ENCODE measurements at regions not wholly inside any gene's neighbourhood (a gene's known extent, or its start where the extent isn't known, plus 50 kb on each side); places are given as distances from the start of the nearest gene placed in this dataset.

GRCh38 chr5:8050616-8051175 is 181.7 kb downstream of the MTRR start:
- H3K27me3 ChIP-seq (ENCODE audit: control insufficient read depth in 1 of 2, insufficient read depth in 2 of 2, low read length in 2 of 2), result no peaks in the 10 kb centered on the region
- no peaks in the 10 kb centered on the region for H3K27me3 Mint-ChIP-seq
- CTCF ChIA-PET, result no interaction called here
- H3K4me3 Mint-ChIP-seq, result no peak overlapping the region
- H3K9me3 ChIP-seq (ENCODE audit: control insufficient read depth in 1 of 2, insufficient read depth in 1 of 2, low read length in 2 of 2), result no peaks in the 10 kb centered on the region
- no peak for TF ChIP-seq CTCF (IDR thresholded peaks at IDR 0.05)
- intact Hi-C loops (cut with DNase I, micrococcal nuclease), result no loop called here
- no peak overlapping the region for H3K4me3 ChIP-seq (ENCODE audit: low read length)
- DNase-seq (no peak), ATAC-seq (ENCODE audit: poor library complexity) (no peak)
- H3K9me3 Mint-ChIP-seq, result no peaks in the 10 kb centered on the region
- POLR2A ChIA-PET, result no interaction called here
- H3K27ac ChIP-seq (ENCODE audit: low read depth in 1 of 2, low read length in 2 of 2), result no peak overlapping the region
- no peaks in the 10 kb centered on the region for H3K36me3 Mint-ChIP-seq (ENCODE audit: low read depth)
- no peaks in the 10 kb centered on the region for H3K4me1 Mint-ChIP-seq (ENCODE audit: low read depth)
- no peak overlapping the region for H3K27ac Mint-ChIP-seq
- no peaks in the 10 kb centered on the region for H3K36me3 ChIP-seq (ENCODE audit: insufficient read depth, low read length)
- no peaks in the 10 kb centered on the region for H3K4me1 ChIP-seq (ENCODE audit: insufficient read depth, low read length)

- TF ChIP-seq CTCF (IDR thresholded peaks at IDR 0.05), result no peak
- Mint-ChIP-seq H3K9me3 (no peaks in the 10 kb centered on the region), H3K4me3 (no peak overlapping the region), H3K27ac (no peak overlapping the region), H3K27me3 (no peaks in the 10 kb centered on the region), H3K4me1 (ENCODE audit: low read depth) (no peaks in the 10 kb centered on the region), H3K36me3 (ENCODE audit: low read depth) (no peaks in the 10 kb centered on the region)
- H3K27me3 ChIP-seq (ENCODE audit: control insufficient read depth in 1 of 2, insufficient read depth in 2 of 2, low read length in 2 of 2), result no peaks in the 10 kb centered on the region
- DNase-seq, result no peak
- H3K4me1 ChIP-seq (ENCODE audit: insufficient read depth, low read length), result no peaks in the 10 kb centered on the region
- H3K27ac ChIP-seq (ENCODE audit: low read depth in 1 of 2, low read length in 2 of 2), result no peak overlapping the region
- intact Hi-C loops (cut with DNase I, micrococcal nuclease), result no loop called here
- no peak overlapping the region for H3K4me3 ChIP-seq (ENCODE audit: low read length)
- ATAC-seq (ENCODE audit: poor library complexity), result no peak
- no peaks in the 10 kb centered on the region for H3K9me3 ChIP-seq (ENCODE audit: control insufficient read depth in 1 of 2, insufficient read depth in 1 of 2, low read length in 2 of 2)
- ChIA-PET CTCF (no interaction called here), POLR2A (no interaction called here)
- H3K36me3 ChIP-seq (ENCODE audit: insufficient read depth, low read length), result no peaks in the 10 kb centered on the region
Observed at GRCh38 chr5:8053270-8053669, 184.3 kb downstream of the MTRR start.

GRCh38 chr5:8057769-8058168 is 188.8 kb downstream of the MTRR start:
- intact Hi-C loops (cut with DNase I, micrococcal nuclease), result no loop called here
- Mint-ChIP-seq H3K4me3 (no peak overlapping the region), H3K27ac (no peak overlapping the region), H3K27me3 (peaks cover 10% of the 10 kb centered on the region), H3K4me1 (ENCODE audit: low read depth) (no peaks in the 10 kb centered on the region), H3K9me3 (no peaks in the 10 kb centered on the region), H3K36me3 (ENCODE audit: low read depth) (no peaks in the 10 kb centered on the region)
- Histone ChIP-seq H3K4me3 (ENCODE audit: low read length) (no peak overlapping the region), H3K36me3 (ENCODE audit: insufficient read depth, low read length) (no peaks in the 10 kb centered on the region), H3K4me1 (ENCODE audit: insufficient read depth, low read length) (no peaks in the 10 kb centered on the region), H3K27ac (ENCODE audit: low read depth in 1 of 2, low read length in 2 of 2) (no peak overlapping the region), H3K9me3 (ENCODE audit: control insufficient read depth in 1 of 2, insufficient read depth in 1 of 2, low read length in 2 of 2) (peaks cover 0 to 12% of the 10 kb centered on the region in 2 experiments), H3K27me3 (ENCODE audit: control insufficient read depth in 1 of 2, insufficient read depth in 2 of 2, low read length in 2 of 2) (no peaks in the 10 kb centered on the region)
- no peak for TF ChIP-seq CTCF (IDR thresholded peaks at IDR 0.05)
- DNase-seq, result no peak
- ATAC-seq (ENCODE audit: poor library complexity), result no peak
- POLR2A ChIA-PET, result no interaction called here
- CTCF ChIA-PET, result no interaction called here
